HG02798 (cell line): ENCODE measurements at regions not wholly inside any gene's neighbourhood (a gene's known extent, or its start where the extent isn't known, plus 50 kb on each side); places are given as distances from the start of the nearest gene placed in this dataset.

Source experiments
- ATAC-seq: cut with Tn5 transposase; IDR thresholded peaks from one replicate; pipeline ENCODE4 v1.9.1; 2021; ENCODE audit warnings: mild to moderate bottlenecking; ENCODE audit not compliant: unreplicated experiment, poor library complexity

DNA sequence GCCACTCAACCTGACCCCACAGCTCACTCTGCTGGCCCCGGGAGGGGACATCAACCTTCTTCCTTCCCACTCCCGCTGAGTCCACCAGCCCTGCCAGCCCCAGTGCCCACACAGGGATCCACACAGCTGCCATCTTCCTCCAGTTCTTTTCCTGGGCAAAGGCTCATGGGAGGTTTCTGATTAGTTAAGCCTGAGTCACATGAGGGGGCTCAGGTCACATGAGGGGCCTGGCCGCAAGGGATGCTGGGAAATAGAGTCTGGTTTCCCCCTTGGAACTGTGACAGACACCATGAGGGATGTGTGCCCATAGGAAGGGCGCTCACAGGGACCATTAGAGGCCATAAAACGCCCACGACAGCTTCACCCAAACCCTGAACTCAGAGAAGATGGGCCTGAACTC, 228.7 kb upstream of the SFSWAP start:
- no peak for ATAC-seq

- ATAC-seq, result no peak
These were observed 228.2 kb upstream of the SFSWAP start for GRCh38 chr12:131482686-131483085.

DNA sequence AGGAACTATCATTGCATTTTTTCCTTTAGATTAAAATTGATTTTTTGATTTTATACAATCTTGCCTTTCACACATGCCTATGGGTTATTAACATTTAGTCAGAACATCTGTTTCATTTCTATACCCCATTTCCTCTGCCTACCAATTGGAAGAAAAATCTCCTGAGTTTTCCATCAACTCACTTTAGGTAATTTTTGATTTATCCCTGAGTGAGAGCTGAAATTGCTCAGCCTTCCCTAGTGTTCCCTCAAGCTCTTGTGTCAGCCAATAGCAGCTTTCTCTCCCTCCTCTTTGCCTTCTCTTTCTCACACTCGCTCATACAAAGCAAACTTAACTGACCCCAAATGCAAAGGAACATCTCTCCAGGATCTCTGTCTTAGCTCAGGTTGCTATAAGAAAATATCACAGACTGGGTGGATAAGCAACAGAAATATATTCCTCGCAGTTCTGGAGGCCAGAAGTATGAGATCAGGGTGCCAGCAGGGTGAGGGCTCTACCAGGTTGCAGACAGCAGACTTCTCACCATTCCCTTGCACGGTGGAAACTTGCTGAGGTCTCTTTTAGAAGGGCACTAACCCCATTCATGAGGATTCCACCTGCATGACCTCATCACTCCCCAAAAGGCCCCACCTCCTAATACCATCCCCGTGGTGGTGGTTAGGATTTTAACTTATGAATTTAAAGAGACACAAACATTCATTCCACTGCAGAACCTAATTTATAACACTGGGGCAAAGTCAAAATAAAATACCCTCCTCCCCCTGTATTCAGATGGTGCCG, 224.2 kb upstream of the SFSWAP start:
- no peak for ATAC-seq

- no peak for ATAC-seq
These were observed 223.3 kb upstream of the SFSWAP start for GRCh38 chr12:131487388-131488124.

DNA sequence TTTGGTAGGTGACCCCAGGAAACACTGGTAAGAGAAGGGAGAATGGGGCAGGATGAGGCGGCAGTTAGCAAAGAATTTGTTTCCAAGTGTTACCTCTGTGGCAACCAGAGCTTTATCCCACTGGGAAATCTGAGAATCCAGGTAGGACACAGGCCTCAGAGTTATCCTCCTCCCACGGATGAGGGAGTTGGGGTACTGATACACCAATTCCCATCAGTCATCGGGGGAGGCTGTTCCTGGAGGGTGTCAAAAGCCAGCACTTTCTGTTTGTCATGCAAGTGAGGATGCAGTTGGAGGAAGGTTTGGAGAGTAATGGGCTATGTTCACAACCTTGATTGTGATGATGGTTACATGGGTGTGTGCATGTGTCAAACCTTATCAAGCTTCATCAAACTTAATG, 221.2 kb upstream of the SFSWAP start:
- no peak for ATAC-seq

DNA sequence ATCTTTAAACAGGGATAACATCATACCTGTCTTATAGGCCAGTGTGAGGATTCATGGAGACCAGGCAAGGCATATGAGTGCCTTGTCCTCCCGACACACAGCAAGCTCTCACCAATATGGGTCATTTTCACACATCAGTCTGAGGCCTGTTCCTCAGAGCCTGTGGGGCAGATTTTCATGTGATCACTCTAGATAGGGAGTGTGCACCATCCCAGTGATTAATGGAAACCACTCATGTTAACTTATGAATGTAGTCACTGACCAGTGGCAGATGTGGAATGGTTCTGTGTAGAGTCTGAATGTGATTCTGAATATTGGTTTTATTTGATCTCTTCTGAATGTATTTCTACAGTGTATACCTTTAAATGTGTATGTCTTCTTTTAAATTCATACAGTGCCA, 219.7 kb upstream of the SFSWAP start:
- ATAC-seq, result no peak

GRCh38 chr12:131491916-131492490, 218.9 kb upstream of the SFSWAP start:
- no peak for ATAC-seq

DNA sequence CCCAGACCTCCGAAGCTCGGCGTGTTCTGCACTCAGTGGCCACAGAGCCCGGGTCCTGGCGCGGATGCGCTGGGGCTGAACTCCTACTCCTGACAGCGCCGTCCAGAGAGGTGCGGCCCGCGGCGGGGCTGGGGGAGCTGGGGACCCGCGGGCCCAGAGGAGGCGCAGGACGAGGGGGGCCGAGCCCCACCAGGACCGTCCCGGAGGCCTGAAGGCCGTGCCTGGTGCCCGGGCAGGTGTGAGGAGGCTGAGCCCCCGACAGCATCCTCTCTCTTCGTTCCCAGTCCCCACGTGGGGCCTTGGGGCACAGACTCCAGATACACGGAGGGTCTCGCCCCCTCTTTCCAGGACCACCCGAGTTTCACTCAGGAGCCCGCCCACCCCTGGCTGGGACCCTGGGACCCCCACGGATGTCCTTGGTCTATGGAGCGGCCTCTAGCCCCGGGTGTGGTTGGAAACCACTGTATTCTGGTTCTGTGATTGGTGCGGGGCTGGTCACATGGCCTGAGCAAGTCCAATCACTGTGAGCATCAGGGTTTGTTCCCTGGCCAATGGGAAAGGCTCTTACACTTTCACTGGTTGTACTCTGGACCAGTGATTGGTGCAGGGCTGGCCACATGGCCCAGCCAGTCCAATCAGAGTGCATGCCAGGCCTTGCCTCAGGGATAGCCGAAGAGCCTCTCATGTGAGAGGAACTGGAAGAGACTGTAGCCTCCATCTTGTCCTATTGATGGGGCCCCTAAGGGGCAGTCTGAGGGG, 217.6 kb upstream of the SFSWAP start:
- ATAC-seq, result no peak

DNA sequence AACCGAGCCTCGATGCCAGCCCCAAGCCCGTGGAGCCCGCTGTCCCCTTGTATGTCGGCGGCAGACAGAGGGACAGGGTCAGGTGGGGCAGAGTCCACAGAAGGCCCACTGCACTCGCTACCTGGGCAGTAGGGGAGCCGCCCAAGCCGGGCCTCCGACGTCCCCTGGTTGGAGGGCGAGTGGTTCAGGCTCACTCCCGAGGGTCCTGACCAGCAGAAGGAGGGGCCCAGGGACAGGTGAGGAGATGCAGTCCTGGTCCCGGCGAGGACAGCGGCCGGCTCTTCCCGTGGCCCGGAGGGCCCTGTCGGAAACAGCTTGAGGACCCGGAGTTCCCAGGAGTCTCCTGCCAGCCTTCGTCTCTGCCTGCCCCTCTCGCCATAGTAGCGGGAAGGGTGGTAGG, 216.7 kb upstream of the SFSWAP start:
- ATAC-seq, result no peak

GRCh38 chr12:131494741-131495524, 216.0 kb upstream of the SFSWAP start:
- ATAC-seq, result no peak

- ATAC-seq, result no peak
These were observed 212.9 kb upstream of the SFSWAP start for GRCh38 chr12:131497966-131498365.

DNA sequence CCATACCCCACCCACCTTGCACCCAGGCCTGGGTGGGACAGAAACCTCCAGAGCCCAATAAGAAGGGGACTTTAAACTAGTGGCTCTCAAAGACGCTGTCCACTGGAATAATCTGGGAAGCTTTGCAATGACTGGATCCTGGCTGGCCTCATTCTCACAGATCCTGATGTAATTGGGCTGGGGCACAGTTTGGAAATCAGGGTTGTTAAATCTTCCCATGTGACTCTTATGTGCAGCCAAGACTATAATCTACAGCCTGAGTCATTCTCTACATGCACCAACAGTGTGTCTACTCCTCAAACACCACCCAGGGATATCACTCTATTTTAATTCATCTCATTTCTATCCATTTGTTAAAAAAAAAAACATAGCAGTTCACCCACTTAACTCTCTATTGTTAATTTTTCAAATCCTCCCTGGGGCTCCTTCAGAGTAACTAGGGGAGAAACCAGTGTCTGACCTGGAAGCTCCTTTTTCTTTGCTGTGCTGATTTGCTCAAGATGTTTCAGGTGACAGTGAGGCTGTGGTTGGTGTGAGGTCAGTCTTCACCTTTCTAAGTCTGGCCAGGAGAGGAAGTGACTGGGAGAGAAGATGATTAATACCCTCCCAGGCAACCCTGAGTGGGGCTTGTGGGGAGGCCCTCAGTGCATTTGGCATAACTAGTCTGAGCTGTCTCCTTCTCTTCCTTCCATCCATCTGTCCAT, 211.6 kb upstream of the SFSWAP start:
- ATAC-seq, result no peak

GRCh38 chr12:131499864-131500190, 211.1 kb upstream of the SFSWAP start:
- ATAC-seq, result no peak

GRCh38 chr12:131500564-131500963, 210.3 kb upstream of the SFSWAP start:
- no peak for ATAC-seq

- ATAC-seq, result no peak
These were observed 205.3 kb upstream of the SFSWAP start for GRCh38 chr12:131505561-131505960.

GRCh38 chr12:131506426-131506825, 204.5 kb upstream of the SFSWAP start:
- no peak for ATAC-seq

GRCh38 chr12:131507094-131507493, 203.8 kb upstream of the SFSWAP start:
- ATAC-seq, result no peak

DNA sequence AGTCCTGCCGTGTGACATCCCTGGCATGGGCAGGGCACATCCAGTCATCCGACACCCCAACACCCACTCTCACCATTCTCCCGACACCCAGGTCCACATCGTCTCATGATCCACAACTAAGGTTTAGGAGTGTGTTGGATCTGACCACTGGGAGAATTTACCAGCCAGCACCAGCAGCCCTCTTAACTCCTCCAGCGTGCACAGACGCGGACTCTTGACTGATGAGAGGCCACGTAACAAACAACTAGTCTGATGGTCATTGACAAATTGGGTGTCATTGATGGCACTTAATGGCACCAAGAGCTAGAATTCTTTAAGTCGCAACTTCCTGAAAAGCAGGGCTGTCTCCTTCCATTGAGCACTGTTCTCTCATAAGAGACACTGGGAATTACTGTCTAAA, 203.0 kb upstream of the SFSWAP start:
- ATAC-seq, result no peak

GRCh38 chr12:131509701-131510100, 201.2 kb upstream of the SFSWAP start:
- ATAC-seq, result no peak

GRCh38 chr12:131510431-131510830, 200.5 kb upstream of the SFSWAP start:
- ATAC-seq, result no peak
